ENCODE measurements at regions not wholly inside any gene's neighbourhood (a gene's known extent, or its start where the extent isn't known, plus 50 kb on each side); places are given as distances from the start of the nearest gene placed in this dataset.

- TF ChIP-seq TAF1 (IDR thresholded peaks at IDR 0.05; ENCODE audit: borderline replicate concordance, insufficient read depth, low read length) (no peak), POLR2AphosphoS5 (IDR thresholded peaks at IDR 0.05; ENCODE audit: low read depth, low read length) (no peak), REST (IDR thresholded peaks at IDR 0.05; ENCODE audit: insufficient read depth in 1 of 2, low read depth in 2 of 2, low read length in 2 of 2) (no peak)
Observed at GRCh38 chr6:169956580-169956979, 205.2 kb downstream of the ERMARD start.
